ENCODE measurements at regions not wholly inside any gene's neighbourhood (a gene's known extent, or its start where the extent isn't known, plus 50 kb on each side); places are given as distances from the start of the nearest gene placed in this dataset.

DNA sequence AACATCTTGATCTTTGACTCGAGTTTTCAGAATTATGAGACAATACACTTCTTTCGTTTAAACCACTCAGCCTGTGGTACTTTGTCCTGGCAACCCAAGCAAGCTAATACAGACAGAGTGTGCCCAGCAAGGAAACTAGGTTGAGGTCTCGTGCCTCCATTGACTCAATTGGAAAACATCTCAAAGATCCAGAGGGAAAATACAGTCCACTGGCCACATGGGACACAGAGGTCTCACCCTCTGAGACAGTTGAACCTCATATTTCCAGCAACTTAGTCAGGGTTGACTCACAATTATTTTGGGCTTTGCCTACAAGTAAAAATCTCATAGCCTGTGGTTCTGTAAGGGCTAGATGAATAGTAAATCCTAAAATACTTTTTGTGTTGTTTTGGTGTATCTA, 631.5 kb downstream of the MTRR start:
- peaks cover 15% of the 10 kb centered on the region for H3K36me3 Mint-ChIP-seq (ENCODE audit: low read depth)
- no peak overlapping the region for H3K4me3 Mint-ChIP-seq
- H3K9me3 ChIP-seq (ENCODE audit: control insufficient read depth, low read length), result peaks cover 45% of the 10 kb centered on the region
- no peak overlapping the region for H3K9ac ChIP-seq (ENCODE audit: extremely low read depth, low read length, poor library complexity, severe bottlenecking)
- H3K27me3 ChIP-seq (ENCODE audit: control insufficient read depth, insufficient read depth, low read length, poor library complexity, severe bottlenecking), result no peaks in the 10 kb centered on the region
- H3K9me3 Mint-ChIP-seq, result peaks cover 49% of the 10 kb centered on the region
- peaks cover 7% of the 10 kb centered on the region for H3K27me3 Mint-ChIP-seq (ENCODE audit: insufficient read depth)
- H3K27ac Mint-ChIP-seq, result no peak overlapping the region
- no peaks in the 10 kb centered on the region for H3K36me3 ChIP-seq (ENCODE audit: control insufficient read depth, insufficient read depth, low read length)
- DNase-seq, result no peak
- peaks cover 18% of the 10 kb centered on the region for H3K4me1 Mint-ChIP-seq
- no peaks in the 10 kb centered on the region for H3K4me1 ChIP-seq (ENCODE audit: control insufficient read depth, insufficient read depth, low read length)
- TF ChIP-seq, protein P1, sequence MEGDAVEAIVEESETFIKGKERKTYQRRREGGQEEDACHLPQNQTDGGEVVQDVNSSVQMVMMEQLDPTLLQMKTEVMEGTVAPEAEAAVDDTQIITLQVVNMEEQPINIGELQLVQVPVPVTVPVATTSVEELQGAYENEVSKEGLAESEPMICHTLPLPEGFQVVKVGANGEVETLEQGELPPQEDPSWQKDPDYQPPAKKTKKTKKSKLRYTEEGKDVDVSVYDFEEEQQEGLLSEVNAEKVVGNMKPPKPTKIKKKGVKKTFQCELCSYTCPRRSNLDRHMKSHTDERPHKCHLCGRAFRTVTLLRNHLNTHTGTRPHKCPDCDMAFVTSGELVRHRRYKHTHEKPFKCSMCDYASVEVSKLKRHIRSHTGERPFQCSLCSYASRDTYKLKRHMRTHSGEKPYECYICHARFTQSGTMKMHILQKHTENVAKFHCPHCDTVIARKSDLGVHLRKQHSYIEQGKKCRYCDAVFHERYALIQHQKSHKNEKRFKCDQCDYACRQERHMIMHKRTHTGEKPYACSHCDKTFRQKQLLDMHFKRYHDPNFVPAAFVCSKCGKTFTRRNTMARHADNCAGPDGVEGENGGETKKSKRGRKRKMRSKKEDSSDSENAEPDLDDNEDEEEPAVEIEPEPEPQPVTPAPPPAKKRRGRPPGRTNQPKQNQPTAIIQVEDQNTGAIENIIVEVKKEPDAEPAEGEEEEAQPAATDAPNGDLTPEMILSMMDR (conservative IDR thresholded peaks at IDR 0.05), result no peak
- H3K27ac ChIP-seq (ENCODE audit: low read depth, low read length), result no peak overlapping the region
- 82 to 100% methylated on average over 3 of the region's 3 CpGs for WGBS, 2 experiments (ENCODE audit: insufficient coverage in 1 of 2, insufficient read length in 1 of 2)
- no peak overlapping the region for H3K4me3 ChIP-seq (ENCODE audit: low read length)

DNA sequence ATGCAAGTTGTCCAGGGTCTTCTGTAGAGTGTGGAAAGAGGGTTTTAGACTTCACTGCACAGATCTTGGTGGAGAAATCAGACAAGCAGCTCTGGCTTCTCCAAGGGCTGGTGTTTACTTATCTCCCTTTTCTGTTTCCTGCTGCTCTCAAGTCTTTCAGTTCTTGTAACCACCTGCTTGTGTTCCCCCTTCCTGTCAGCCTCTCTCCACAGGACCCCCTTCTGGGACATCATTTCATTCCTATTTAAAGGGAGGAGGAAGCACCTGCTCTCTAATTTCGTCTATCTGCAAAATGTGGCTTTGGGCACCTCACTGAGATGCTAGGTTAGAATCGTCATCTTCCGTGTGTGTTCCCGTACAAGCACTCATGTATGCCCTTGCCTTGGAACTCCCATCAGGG, 636.2 kb downstream of the MTRR start:
- Mint-ChIP-seq H3K4me3 (no peak overlapping the region), H3K4me1 (peaks cover 29% of the 10 kb centered on the region), H3K27ac (no peak overlapping the region), H3K9me3 (peaks cover 15% of the 10 kb centered on the region), H3K36me3 (ENCODE audit: low read depth) (no peaks in the 10 kb centered on the region), H3K27me3 (ENCODE audit: insufficient read depth) (peaks cover 7% of the 10 kb centered on the region)
- H3K9me3 ChIP-seq (ENCODE audit: control insufficient read depth, low read length), result peaks cover 16% of the 10 kb centered on the region
- WGBS, 2 experiments (ENCODE audit: insufficient coverage in 1 of 2, insufficient read length in 1 of 2), result 86 to 91% methylated on average over 4 of the region's 4 CpGs
- no peak for DNase-seq
- no peaks in the 10 kb centered on the region for H3K27me3 ChIP-seq (ENCODE audit: control insufficient read depth, insufficient read depth, low read length, poor library complexity, severe bottlenecking)
- no peaks in the 10 kb centered on the region for H3K4me1 ChIP-seq (ENCODE audit: control insufficient read depth, insufficient read depth, low read length)
- H3K27ac ChIP-seq (ENCODE audit: low read depth, low read length), result no peak overlapping the region
- TF ChIP-seq, protein P1 (conservative IDR thresholded peaks at IDR 0.05), result no peak
- H3K36me3 ChIP-seq (ENCODE audit: control insufficient read depth, insufficient read depth, low read length), result no peaks in the 10 kb centered on the region
- H3K4me3 ChIP-seq (ENCODE audit: low read length), result no peak overlapping the region
- H3K9ac ChIP-seq (ENCODE audit: extremely low read depth, low read length, poor library complexity, severe bottlenecking), result no peak overlapping the region

DNA sequence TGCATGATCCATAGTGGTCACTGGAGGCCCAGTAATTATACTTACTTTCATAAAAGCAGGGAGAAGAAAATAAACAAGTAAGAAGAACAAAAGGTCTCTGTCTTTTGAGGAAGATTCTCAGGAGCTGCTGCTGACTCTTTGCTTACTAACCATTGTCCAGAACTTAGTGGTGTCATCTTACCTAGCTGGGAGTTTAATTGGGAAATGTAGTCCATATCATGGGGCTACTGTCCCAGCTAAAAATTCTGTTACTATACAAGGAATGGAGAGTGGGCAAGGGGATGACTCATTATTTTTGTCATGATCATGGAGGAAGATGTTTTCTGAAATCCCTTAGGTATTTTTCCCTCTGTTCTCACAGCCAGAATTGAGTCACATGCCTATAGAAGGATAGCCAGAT, 639.3 kb downstream of the MTRR start:
- Mint-ChIP-seq H3K27me3 (ENCODE audit: insufficient read depth) (no peaks in the 10 kb centered on the region), H3K9me3 (peaks cover 17% of the 10 kb centered on the region), H3K4me3 (no peak overlapping the region), H3K4me1 (peaks cover 32% of the 10 kb centered on the region), H3K27ac (no peak overlapping the region), H3K36me3 (ENCODE audit: low read depth) (no peaks in the 10 kb centered on the region)
- Histone ChIP-seq H3K27ac (ENCODE audit: low read depth, low read length) (no peak overlapping the region), H3K4me3 (ENCODE audit: low read length) (no peak overlapping the region), H3K27me3 (ENCODE audit: control insufficient read depth, insufficient read depth, low read length, poor library complexity, severe bottlenecking) (no peaks in the 10 kb centered on the region), H3K36me3 (ENCODE audit: control insufficient read depth, insufficient read depth, low read length) (no peaks in the 10 kb centered on the region), H3K4me1 (ENCODE audit: control insufficient read depth, insufficient read depth, low read length) (no peaks in the 10 kb centered on the region), H3K9me3 (ENCODE audit: control insufficient read depth, low read length) (peaks cover 16% of the 10 kb centered on the region), H3K9ac (ENCODE audit: extremely low read depth, low read length, poor library complexity, severe bottlenecking) (no peak overlapping the region)
- DNase-seq, result no peak
- TF ChIP-seq, protein P1 (conservative IDR thresholded peaks at IDR 0.05), result no peak

All from endodermal cell (in vitro differentiated cells).